ENCODE measurements at regions not wholly inside any gene's neighbourhood (a gene's known extent, or its start where the extent isn't known, plus 50 kb on each side); places are given as distances from the start of the nearest gene placed in this dataset.
"Not testable (repeated sequence)": the region's sequence is repeated elsewhere in the genome, so short reads cannot be mapped to it uniquely, and the experiment has no call there.

- DNase-seq, result no peak
These were observed 213.1 kb downstream of the BTBD3 start for GRCh38 chr20:12130781-12131180.

- no peak for DNase-seq
These were observed 215.9 kb downstream of the BTBD3 start for GRCh38 chr20:12133553-12133952.

- DNase-seq, result not testable (repeated sequence)
These were observed 228.3 kb downstream of the BTBD3 start for GRCh38 chr20:12145951-12146350.

- no peak for DNase-seq
These were observed 235.3 kb downstream of the BTBD3 start for GRCh38 chr20:12152996-12153395.

GRCh38 chr20:12153628-12154027 is 235.9 kb downstream of the BTBD3 start:
- DNase-seq, result peak; percentile 14

GRCh38 chr20:12156252-12156651 is 238.6 kb downstream of the BTBD3 start:
- DNase-seq, result no peak

- DNase-seq, result no peak
These were observed 241.6 kb downstream of the BTBD3 start for GRCh38 chr20:12159261-12159660.

- no peak for DNase-seq
These were observed 244.0 kb downstream of the BTBD3 start for GRCh38 chr20:12161734-12162133.

- no peak for DNase-seq
These were observed 248.5 kb downstream of the BTBD3 start for GRCh38 chr20:12166053-12166717.

- no peak for DNase-seq
These were observed 252.7 kb downstream of the BTBD3 start for GRCh38 chr20:12170406-12170805.

- peak; percentile 95 for DNase-seq
These were observed 254.3 kb downstream of the BTBD3 start for GRCh38 chr20:12171923-12172524.

- peak; percentile 94 for DNase-seq
These were observed 255.8 kb downstream of the BTBD3 start for GRCh38 chr20:12173347-12174012.

GRCh38 chr20:12175538-12175937 is 257.8 kb downstream of the BTBD3 start:
- DNase-seq, result no peak

- DNase-seq, result no peak
These were observed 260.1 kb downstream of the BTBD3 start for GRCh38 chr20:12177657-12178293.

GRCh38 chr20:12179692-12180091 is 262.0 kb downstream of the BTBD3 start:
- peak; percentile 74 for DNase-seq

- peak; percentile 89 for DNase-seq
These were observed 262.5 kb downstream of the BTBD3 start for GRCh38 chr20:12180107-12180661.

GRCh38 chr20:12198281-12198680 is 280.6 kb downstream of the BTBD3 start:
- no peak for DNase-seq

- no peak for DNase-seq
These were observed 282.0 kb downstream of the BTBD3 start for GRCh38 chr20:12199703-12200102.

GRCh38 chr20:12201289-12201991 is 283.7 kb downstream of the BTBD3 start:
- DNase-seq, result no peak

- DNase-seq, result no peak
These were observed 285.7 kb downstream of the BTBD3 start for GRCh38 chr20:12203399-12203798.

- DNase-seq, result no peak
These were observed 286.3 kb downstream of the BTBD3 start for GRCh38 chr20:12203981-12204380.

GRCh38 chr20:12207875-12208274 is 290.2 kb downstream of the BTBD3 start:
- peak; percentile 21 for DNase-seq

GRCh38 chr20:12210591-12210990 is 292.9 kb downstream of the BTBD3 start:
- DNase-seq, result no peak

Measured in NCI-H1105 treated with DMSO at 0.1 percent for 48 hours (cell line).